KMS-11 (cell line): ENCODE measurements at regions not wholly inside any gene's neighbourhood (a gene's known extent, or its start where the extent isn't known, plus 50 kb on each side); places are given as distances from the start of the nearest gene placed in this dataset.

Source experiments
- H2AFZ ChIP-seq: fragments of 200-600 bp; sonication (generic); 2 replicates; pipeline ENCODE4 v1.6.1; 2016; ENCODE audit warnings: antibody characterized with exemption, mixed run types, low read depth
- H3K27ac ChIP-seq: fragments of 200-600 bp; sonication (generic); 2 replicates; pipeline ENCODE4 v1.6.1; 2016; ENCODE audit warnings: mild to moderate bottlenecking, mixed run types
- H3K27me3 ChIP-seq: fragments of 200-600 bp; sonication (generic); 2 replicates; pipeline ENCODE4 v1.6.1; 2017; ENCODE audit warnings: mild to moderate bottlenecking, low read depth, mixed run types, moderate library complexity; ENCODE audit not compliant: insufficient read depth
- H3K36me3 ChIP-seq: fragments of 200-600 bp; sonication (generic); 2 replicates; pipeline ENCODE4 v1.6.1; 2017; ENCODE audit warnings: mild to moderate bottlenecking, mixed run types; ENCODE audit not compliant: insufficient read depth
- H3K4me1 ChIP-seq: fragments of 200-600 bp; sonication (generic); 2 replicates; pipeline ENCODE4 v1.6.1; 2016; ENCODE audit warnings: mild to moderate bottlenecking, low read depth, mixed run types; ENCODE audit not compliant: poor library complexity, severe bottlenecking
- H3K4me2 ChIP-seq: fragments of 200-600 bp; sonication (generic); 2 replicates; pipeline ENCODE4 v1.7.0; 2016; ENCODE audit warnings: mild to moderate bottlenecking, mixed run types
- H3K4me3 ChIP-seq: fragments of 200-600 bp; sonication (generic); IDR thresholded peaks from 2 replicates; pipeline ENCODE4 v1.6.1; 2017; ENCODE audit warnings: low read depth, low read length, mixed read lengths; ENCODE audit not compliant: insufficient read depth
- H3K79me2 ChIP-seq: fragments of 200-600 bp; sonication (generic); 2 replicates; pipeline ENCODE4 v1.6.1; 2016; ENCODE audit warnings: low read depth, mixed run types; ENCODE audit not compliant: insufficient read depth
- H3K9ac ChIP-seq: fragments of 200-600 bp; sonication (generic); 2 replicates; pipeline ENCODE4 v1.6.1; 2016; ENCODE audit warnings: mild to moderate bottlenecking, mixed run types
- H4K20me1 ChIP-seq: fragments of 200-600 bp; sonication (generic); 2 replicates; pipeline ENCODE4 v1.6.1; 2016; ENCODE audit warnings: mild to moderate bottlenecking, mixed run types; ENCODE audit not compliant: insufficient read depth
- TF ChIP-seq, protein P1 (sequence below): fragments of 200-600 bp; sonication (generic); conservative IDR thresholded peaks from 2 replicates; pipeline ENCODE4 v1.6.1; 2017; ENCODE audit warnings: low read depth, mild to moderate bottlenecking, antibody characterized with exemption, low read length, moderate library complexity, mixed read lengths

DNA sequence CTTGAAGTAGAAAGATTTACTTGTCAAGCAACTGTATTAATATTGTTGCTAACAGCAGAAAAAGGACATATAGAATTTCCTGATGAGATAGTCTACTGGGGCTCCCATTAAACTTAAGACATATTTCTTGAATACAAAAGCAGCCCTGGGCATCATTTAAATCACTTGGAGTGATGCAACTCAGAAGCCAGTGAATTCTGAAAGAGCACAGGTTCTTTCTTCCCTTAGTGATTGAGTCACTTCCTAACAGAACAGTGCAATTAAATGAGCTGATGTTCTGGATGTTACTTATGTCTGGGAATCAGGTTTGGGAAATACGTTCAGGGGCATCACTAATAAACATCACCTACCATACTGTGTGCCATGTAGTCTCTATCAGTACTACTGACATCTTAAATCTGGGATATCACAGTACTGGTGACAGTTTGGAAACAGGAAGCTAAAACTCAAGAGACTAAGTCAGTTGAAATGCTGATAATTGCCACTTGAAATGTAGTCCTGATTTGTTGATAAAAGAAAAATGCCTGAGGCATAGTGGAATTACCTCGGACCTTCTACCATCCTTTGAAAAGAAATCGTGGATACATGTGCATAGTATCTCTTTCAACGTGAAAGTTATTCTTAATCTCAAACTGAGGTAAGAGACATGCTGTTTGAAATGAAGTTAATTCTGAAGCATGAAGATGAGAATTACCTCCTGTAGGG, 249.2 kb upstream of the GPRIN3 start:
- Histone ChIP-seq H3K27me3 (no peaks in the 10 kb centered on the region), H3K4me2 (no peak overlapping the region), H3K9ac (no peak overlapping the region), H3K4me3 (no peak overlapping the region), H3K36me3 (no peaks in the 10 kb centered on the region), H2AFZ (no peak overlapping the region), H3K79me2 (no peaks in the 10 kb centered on the region), H3K4me1 (no peaks in the 10 kb centered on the region), H3K27ac (no peak overlapping the region), H4K20me1 (no peaks in the 10 kb centered on the region)
- TF ChIP-seq, protein P1, sequence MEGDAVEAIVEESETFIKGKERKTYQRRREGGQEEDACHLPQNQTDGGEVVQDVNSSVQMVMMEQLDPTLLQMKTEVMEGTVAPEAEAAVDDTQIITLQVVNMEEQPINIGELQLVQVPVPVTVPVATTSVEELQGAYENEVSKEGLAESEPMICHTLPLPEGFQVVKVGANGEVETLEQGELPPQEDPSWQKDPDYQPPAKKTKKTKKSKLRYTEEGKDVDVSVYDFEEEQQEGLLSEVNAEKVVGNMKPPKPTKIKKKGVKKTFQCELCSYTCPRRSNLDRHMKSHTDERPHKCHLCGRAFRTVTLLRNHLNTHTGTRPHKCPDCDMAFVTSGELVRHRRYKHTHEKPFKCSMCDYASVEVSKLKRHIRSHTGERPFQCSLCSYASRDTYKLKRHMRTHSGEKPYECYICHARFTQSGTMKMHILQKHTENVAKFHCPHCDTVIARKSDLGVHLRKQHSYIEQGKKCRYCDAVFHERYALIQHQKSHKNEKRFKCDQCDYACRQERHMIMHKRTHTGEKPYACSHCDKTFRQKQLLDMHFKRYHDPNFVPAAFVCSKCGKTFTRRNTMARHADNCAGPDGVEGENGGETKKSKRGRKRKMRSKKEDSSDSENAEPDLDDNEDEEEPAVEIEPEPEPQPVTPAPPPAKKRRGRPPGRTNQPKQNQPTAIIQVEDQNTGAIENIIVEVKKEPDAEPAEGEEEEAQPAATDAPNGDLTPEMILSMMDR: no peak

DNA sequence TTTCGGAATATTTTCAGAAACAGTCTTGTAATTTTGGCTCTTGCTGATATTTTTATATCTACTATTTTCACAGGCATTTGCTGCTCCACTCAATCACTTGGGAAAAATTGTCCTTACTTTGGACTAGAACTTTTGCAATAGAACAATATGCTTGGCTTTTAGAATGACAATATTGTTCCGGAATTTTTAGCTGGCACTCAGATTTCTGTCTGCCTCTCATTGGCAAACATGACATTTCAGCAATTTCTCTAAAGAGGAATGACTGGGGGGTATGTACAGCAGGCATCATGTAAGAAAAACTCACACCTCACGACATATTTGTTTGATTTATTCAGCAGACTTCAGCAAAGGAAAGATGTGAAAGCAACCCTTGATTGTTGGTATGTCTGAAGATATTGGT, 243.6 kb upstream of the GPRIN3 start:
- H2AFZ ChIP-seq: no peak overlapping the region
- TF ChIP-seq, protein P1: no peak
- H4K20me1 ChIP-seq: no peaks in the 10 kb centered on the region
- no peak overlapping the region for H3K4me3 ChIP-seq
- H3K36me3 ChIP-seq: no peaks in the 10 kb centered on the region
- no peaks in the 10 kb centered on the region for H3K4me1 ChIP-seq
- H3K4me2 ChIP-seq: no peak overlapping the region
- H3K27me3 ChIP-seq: no peaks in the 10 kb centered on the region
- no peaks in the 10 kb centered on the region for H3K79me2 ChIP-seq
- no peak overlapping the region for H3K9ac ChIP-seq
- H3K27ac ChIP-seq: no peak overlapping the region

DNA sequence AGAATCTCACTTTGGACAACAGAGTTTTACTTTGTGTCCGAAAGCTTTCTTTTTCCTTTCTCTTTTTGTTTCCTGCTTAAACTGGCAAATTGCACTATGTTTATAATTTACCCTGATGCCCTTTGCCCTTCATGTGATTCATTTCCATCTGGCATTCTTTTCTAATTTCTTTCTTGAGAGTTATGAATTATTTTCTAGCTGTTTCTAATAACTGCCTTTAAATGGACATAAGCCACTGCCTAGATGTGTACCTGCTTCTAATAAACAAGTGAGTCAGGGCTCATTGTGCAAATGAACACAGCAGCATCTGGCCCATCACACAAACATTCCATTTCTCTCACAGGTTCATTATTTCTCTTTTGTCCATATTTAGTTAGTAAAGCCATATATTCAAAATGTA, 242.3 kb upstream of the GPRIN3 start:
- no peaks in the 10 kb centered on the region for H4K20me1 ChIP-seq
- H3K4me2 ChIP-seq: no peak overlapping the region
- TF ChIP-seq, protein P1: no peak
- no peaks in the 10 kb centered on the region for H3K27me3 ChIP-seq
- H2AFZ ChIP-seq: no peak overlapping the region
- H3K27ac ChIP-seq: no peak overlapping the region
- H3K4me1 ChIP-seq: no peaks in the 10 kb centered on the region
- H3K36me3 ChIP-seq: no peaks in the 10 kb centered on the region
- no peaks in the 10 kb centered on the region for H3K79me2 ChIP-seq
- no peak overlapping the region for H3K4me3 ChIP-seq
- no peak overlapping the region for H3K9ac ChIP-seq

DNA sequence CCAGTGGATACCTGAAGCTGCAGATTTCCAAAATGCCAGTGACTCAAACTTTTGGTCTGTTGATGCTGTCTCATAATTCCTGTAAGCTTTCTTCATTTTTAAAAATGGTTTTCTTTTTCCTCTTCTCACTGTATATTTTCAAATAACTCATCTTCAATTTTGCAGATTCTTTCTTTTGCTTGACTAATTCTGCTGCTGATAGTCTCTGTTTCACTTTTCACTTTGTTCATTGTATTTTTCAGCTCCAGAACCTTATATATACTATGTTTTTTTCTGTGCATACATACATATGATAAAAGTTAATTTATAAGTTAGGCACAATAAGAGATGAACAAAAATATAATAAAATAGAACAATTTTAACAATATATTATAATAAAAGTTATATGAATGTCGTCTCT, 237.7 kb upstream of the GPRIN3 start:
- Histone ChIP-seq H3K4me2 (no peak overlapping the region), H3K27me3 (no peaks in the 10 kb centered on the region), H2AFZ (no peak overlapping the region), H3K36me3 (no peaks in the 10 kb centered on the region), H3K27ac (no peak overlapping the region), H3K4me3 (no peak overlapping the region), H3K9ac (no peak overlapping the region), H4K20me1 (no peaks in the 10 kb centered on the region), H3K79me2 (no peaks in the 10 kb centered on the region), H3K4me1 (no peaks in the 10 kb centered on the region)
- TF ChIP-seq, protein P1: no peak
